Suprapubic skin (tissue), 3 donors: ENCODE measurements at regions not wholly inside any gene's neighbourhood (a gene's known extent, or its start where the extent isn't known, plus 50 kb on each side); places are given as distances from the start of the nearest gene placed in this dataset.

ENCODE experiments used
- POLR2AphosphoS5 ChIP-seq, 3 donors: sonication (generic); formaldehyde crosslinking; IDR thresholded peaks; one replicate each; pipeline ENCODE4 v1.6.1; 2017; ENCODE audit warnings: antibody characterized with exemption in 3 of 3
- TF ChIP-seq, protein P1 (sequence below), 2 donors: fragments of 200-600 bp in 1 of 2; fragments of 450-650 bp in 1 of 2; sonication (generic) in 1 of 2; IDR thresholded peaks; one replicate each; pipeline ENCODE4 v1.5.1; 2016 to 2019; ENCODE audit warnings: antibody characterized with exemption in 2 of 2, mild to moderate bottlenecking in 1 of 2, moderate library complexity in 1 of 2

DNA sequence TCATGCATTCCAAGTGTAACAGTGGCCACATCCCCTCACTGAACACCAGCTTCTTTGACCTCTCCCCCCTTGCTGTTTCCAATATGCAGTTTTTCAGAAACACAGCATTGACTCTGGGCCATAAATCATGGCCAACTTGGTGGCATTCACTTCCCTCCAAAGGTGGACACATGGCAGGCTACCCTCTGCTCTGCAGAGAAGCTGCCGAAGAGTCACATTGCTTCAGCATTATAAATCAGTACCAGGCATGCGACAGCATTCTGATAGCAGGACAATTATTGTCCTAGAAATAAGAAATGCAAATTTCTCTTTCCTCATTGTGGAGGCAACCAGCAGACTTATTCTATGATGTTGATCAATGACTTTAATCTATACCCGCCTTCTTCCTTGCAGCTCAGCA, 475.4 kb upstream of the GHITM start:
- TF ChIP-seq, protein P1, sequence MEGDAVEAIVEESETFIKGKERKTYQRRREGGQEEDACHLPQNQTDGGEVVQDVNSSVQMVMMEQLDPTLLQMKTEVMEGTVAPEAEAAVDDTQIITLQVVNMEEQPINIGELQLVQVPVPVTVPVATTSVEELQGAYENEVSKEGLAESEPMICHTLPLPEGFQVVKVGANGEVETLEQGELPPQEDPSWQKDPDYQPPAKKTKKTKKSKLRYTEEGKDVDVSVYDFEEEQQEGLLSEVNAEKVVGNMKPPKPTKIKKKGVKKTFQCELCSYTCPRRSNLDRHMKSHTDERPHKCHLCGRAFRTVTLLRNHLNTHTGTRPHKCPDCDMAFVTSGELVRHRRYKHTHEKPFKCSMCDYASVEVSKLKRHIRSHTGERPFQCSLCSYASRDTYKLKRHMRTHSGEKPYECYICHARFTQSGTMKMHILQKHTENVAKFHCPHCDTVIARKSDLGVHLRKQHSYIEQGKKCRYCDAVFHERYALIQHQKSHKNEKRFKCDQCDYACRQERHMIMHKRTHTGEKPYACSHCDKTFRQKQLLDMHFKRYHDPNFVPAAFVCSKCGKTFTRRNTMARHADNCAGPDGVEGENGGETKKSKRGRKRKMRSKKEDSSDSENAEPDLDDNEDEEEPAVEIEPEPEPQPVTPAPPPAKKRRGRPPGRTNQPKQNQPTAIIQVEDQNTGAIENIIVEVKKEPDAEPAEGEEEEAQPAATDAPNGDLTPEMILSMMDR (IDR thresholded peaks at IDR 0.05) = no peak
- TF ChIP-seq POLR2AphosphoS5 (IDR thresholded peaks at IDR 0.05) = no peak
